GM10248 (cell line): ENCODE measurements at regions not wholly inside any gene's neighbourhood (a gene's known extent, or its start where the extent isn't known, plus 50 kb on each side); places are given as distances from the start of the nearest gene placed in this dataset.

Source experiments
- CTCF ChIA-PET: fragments of 300-600 bp; sonication (Branson Sonifier 250); formaldehyde crosslinking; extraction: SDS; loops from one replicate; lab custom pipeline; 2021; ENCODE audit warnings: antibody characterized with exemption; lab: Yijun Ruan, JAX
- POLR2A ChIA-PET: fragments of 350-650 bp; sonication (Branson Sonifier 250); formaldehyde crosslinking; extraction: SDS; loops from one replicate; lab custom pipeline; 2020; ENCODE audit warnings: antibody characterized with exemption; lab: Yijun Ruan, JAX
- DNase-seq: peaks from one replicate; pipeline ENCODE4 v3.0.0; 2012; ENCODE audit errors: extremely low spot score
- TF ChIP-seq, protein P1 (sequence below): IDR thresholded peaks from 2 replicates; pipeline ENCODE4 v1.5.1; 2012; ENCODE audit warnings: mild to moderate bottlenecking, low read depth; ENCODE audit errors: extremely low read depth, missing control alignments, control extremely low read depth

- ChIA-PET CTCF (interaction anchor here (1.1 kb wide), 1 partner anchor 20 kb away, joined by 3 read pairs; no protein-coding TSS in a partner anchor), POLR2A (no interaction called here)
- no peak for DNase-seq
- TF ChIP-seq, protein P1, sequence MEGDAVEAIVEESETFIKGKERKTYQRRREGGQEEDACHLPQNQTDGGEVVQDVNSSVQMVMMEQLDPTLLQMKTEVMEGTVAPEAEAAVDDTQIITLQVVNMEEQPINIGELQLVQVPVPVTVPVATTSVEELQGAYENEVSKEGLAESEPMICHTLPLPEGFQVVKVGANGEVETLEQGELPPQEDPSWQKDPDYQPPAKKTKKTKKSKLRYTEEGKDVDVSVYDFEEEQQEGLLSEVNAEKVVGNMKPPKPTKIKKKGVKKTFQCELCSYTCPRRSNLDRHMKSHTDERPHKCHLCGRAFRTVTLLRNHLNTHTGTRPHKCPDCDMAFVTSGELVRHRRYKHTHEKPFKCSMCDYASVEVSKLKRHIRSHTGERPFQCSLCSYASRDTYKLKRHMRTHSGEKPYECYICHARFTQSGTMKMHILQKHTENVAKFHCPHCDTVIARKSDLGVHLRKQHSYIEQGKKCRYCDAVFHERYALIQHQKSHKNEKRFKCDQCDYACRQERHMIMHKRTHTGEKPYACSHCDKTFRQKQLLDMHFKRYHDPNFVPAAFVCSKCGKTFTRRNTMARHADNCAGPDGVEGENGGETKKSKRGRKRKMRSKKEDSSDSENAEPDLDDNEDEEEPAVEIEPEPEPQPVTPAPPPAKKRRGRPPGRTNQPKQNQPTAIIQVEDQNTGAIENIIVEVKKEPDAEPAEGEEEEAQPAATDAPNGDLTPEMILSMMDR = no peak
These were observed 498.1 kb upstream of the TNC start for GRCh38 chr9:115615821-115616665.

DNA sequence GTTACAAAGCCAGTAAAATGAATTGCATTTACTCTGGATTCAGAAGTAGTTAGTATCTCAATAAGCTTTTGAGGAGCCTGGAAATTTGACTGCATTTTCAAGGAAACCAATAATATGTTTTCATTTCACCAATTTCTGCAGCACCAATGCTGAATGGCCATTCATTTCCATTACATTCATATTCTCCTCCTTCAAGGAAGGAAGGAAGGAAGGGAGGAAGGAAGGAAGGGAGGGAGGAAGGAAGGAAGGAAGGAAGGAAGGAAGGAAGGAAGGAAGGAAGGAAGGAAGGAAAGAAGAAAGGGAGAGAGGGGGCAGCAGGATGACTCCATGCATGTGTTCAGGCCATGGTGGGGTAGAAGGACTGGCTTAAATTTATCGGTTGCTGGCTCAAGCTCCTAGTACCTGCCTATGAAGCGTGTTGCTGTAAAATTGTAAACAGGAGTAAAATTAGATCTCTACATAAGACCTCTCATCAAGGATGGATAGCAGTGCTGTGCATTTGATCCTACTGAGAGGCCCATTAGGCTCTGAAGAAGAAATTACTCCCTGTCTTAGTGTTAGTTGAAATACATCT is 498.8 kb upstream of the TNC start:
- no peak for DNase-seq
- ChIA-PET POLR2A (no interaction called here), CTCF (interaction anchor here (1.1 kb wide), 1 partner anchor 19 kb away, joined by 3 read pairs; no protein-coding TSS in a partner anchor)
- TF ChIP-seq, protein P1 = no peak

GRCh38 chr9:115625251-115625650 is 507.3 kb upstream of the TNC start:
- ChIA-PET CTCF (interaction anchor here (2.0 kb wide), 1 partner anchor 31 kb away, joined by 8 read pairs; no protein-coding TSS in a partner anchor), POLR2A (no interaction called here)
- no peak for DNase-seq
- TF ChIP-seq, protein P1 = no peak

DNA sequence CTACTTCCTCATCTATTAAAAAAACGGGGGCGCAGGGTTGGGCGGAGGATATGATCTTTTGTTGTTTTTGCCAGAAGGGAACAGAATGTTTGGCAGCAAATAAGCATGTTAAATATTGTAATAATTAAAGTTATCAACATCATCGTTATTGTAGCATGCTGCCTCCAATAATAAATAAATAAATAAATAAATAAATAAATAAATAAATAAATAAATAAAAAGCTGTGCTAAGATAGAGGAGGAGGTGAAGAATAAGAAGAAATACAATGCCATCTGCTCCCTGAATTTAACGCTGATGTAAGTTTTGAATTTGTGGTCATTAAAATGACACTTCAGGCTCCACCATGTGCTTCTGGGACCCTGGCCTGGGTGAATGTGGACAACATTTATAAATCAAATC is 508.0 kb upstream of the TNC start:
- TF ChIP-seq, protein P1 = no peak
- DNase-seq = no peak
- CTCF ChIA-PET = interaction anchor here (2.0 kb wide), 1 partner anchor 32 kb away, joined by 8 read pairs; no protein-coding TSS in a partner anchor
- POLR2A ChIA-PET = no interaction called here

DNA sequence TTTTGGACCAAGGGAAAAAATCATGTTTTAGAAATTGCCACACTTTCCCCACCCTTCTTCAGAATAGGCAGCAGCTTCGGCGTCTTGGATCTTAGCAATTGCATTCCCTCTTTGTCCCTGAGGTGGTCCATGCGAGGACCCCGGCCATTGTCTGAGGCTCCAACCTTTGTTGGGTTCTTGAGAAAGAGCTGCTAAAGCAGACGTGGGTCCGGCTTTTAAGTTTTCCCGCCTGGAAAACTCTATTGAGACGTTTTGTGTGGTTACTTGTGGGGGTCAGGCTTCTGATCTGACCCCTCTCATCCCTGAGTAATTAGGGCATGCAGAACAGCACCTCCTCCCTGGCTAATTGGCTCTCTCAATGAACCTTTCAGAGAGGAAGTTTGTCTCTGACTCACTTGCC is 509.6 kb upstream of the TNC start:
- TF ChIP-seq, protein P1 = no peak
- DNase-seq = no peak
- POLR2A ChIA-PET = no interaction called here
- CTCF ChIA-PET = no interaction called here

GRCh38 chr9:115628426-115628825 is 510.5 kb upstream of the TNC start:
- DNase-seq = no peak
- CTCF ChIA-PET = no interaction called here
- TF ChIP-seq, protein P1 = no peak
- POLR2A ChIA-PET = no interaction called here
